Thoracic aorta (tissue), 2 donors: ENCODE measurements at regions not wholly inside any gene's neighbourhood (a gene's known extent, or its start where the extent isn't known, plus 50 kb on each side); places are given as distances from the start of the nearest gene placed in this dataset.
"Not testable (repeated sequence)": the region's sequence is repeated elsewhere in the genome, so short reads cannot be mapped to it uniquely, and the experiment has no call there.

Experiments
- ATAC-seq: fragments of 150-250 bp; one replicate; pipeline ENCODE4 v1.8.0; 2017; ENCODE audit warnings: low read depth; ENCODE audit not compliant: insufficient number of reproducible peaks, low FRiP score
- DNase-seq: peaks from one replicate; pipeline ENCODE4 v3.0.0-alpha.2; 2020; ENCODE audit warnings: low spot score
- H3K27ac ChIP-seq, 2 donors: fragments of 200-600 bp; sonication (generic); 1 replicate in 1 of 2; 2 replicates in 1 of 2; pipeline ENCODE4 v1.5.1; 2016; ENCODE audit warnings: mild to moderate bottlenecking in 2 of 2, moderate library complexity in 2 of 2
- H3K27me3 ChIP-seq: fragments of 200-600 bp; sonication (generic); replicated peaks from 2 replicates; pipeline ENCODE4 v1.6.0; 2016; ENCODE audit warnings: mild to moderate bottlenecking; ENCODE audit not compliant: insufficient read depth
- H3K36me3 ChIP-seq: fragments of 200-600 bp; sonication (generic); one replicate; pipeline ENCODE4 v1.5.1; 2016
- H3K4me1 ChIP-seq, 2 donors: fragments of 200-600 bp; sonication (generic); 1 replicate in 1 of 2; 2 replicates in 1 of 2; pipeline versions ENCODE4 v1.5.1 to v1.6.0; 2016; ENCODE audit warnings: low read depth in 2 of 2, mild to moderate bottlenecking in 1 of 2; ENCODE audit not compliant: control insufficient read depth in 1 of 2
- H3K4me3 ChIP-seq: fragments of 200-600 bp; sonication (generic); 2 replicates; pipeline ENCODE4 v1.5.1; 2016; ENCODE audit warnings: mild to moderate bottlenecking
- H3K9me3 ChIP-seq: fragments of 200-600 bp; sonication (generic); 2 replicates; pipeline ENCODE4 v1.5.1; 2016
- TF ChIP-seq, protein P1 (sequence below): fragments of 200-600 bp; sonication (generic); IDR thresholded peaks from one replicate; pipeline ENCODE4 v1.5.1; 2019; ENCODE audit warnings: antibody characterized with exemption

DNA sequence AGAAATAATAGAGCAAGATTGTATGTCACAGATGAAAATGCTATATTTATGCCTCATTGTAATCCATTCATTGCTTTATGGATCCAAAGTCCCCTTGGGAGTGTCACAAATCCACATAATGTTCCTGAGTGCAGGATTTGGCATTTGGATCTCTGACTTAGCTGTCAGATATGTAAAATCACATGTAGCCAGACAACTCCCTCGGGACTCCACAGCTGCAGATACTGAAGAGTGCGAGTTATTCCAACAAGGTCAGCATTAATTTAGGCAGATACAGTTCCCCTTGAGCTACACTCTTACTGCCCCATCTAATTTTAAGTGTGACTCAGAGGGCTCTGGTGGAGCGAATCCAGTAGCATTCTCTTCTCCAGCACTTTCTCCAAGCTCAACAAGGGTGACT is 433.2 kb downstream of the CD83 start:
- Histone ChIP-seq H3K27ac (no peak overlapping the region), H3K36me3 (no peaks in the 10 kb centered on the region), H3K4me3 (no peak overlapping the region), H3K27me3 (no peaks in the 10 kb centered on the region), H3K4me1 (peaks cover 0 to 12% of the 10 kb centered on the region in 2 donors), H3K9me3 (no peaks in the 10 kb centered on the region)
- DNase-seq = no peak
- TF ChIP-seq, protein P1, sequence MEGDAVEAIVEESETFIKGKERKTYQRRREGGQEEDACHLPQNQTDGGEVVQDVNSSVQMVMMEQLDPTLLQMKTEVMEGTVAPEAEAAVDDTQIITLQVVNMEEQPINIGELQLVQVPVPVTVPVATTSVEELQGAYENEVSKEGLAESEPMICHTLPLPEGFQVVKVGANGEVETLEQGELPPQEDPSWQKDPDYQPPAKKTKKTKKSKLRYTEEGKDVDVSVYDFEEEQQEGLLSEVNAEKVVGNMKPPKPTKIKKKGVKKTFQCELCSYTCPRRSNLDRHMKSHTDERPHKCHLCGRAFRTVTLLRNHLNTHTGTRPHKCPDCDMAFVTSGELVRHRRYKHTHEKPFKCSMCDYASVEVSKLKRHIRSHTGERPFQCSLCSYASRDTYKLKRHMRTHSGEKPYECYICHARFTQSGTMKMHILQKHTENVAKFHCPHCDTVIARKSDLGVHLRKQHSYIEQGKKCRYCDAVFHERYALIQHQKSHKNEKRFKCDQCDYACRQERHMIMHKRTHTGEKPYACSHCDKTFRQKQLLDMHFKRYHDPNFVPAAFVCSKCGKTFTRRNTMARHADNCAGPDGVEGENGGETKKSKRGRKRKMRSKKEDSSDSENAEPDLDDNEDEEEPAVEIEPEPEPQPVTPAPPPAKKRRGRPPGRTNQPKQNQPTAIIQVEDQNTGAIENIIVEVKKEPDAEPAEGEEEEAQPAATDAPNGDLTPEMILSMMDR = no peak
- peak; percentile 45 for ATAC-seq

DNA sequence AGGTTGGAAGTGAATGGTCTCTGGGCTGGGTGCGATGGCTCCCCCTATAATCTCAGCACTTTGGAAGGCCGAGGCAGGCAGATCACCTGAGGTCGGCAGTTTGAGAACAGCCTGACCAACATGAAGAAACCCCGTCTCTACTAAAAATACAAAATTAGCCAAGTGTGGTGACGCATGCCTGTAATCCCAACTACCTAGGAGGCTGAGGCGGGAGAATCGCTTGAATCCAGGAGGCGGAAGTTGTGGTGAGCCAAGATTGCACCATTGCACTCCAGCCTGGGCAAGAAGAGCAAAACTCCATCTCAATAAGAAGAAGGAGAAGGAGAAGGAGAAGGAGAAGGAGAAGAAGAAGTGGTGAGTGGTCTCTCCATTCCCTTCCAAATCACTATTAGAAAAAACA is 434.0 kb downstream of the CD83 start:
- not testable (repeated sequence) for H3K27ac ChIP-seq, DNase-seq

DNA sequence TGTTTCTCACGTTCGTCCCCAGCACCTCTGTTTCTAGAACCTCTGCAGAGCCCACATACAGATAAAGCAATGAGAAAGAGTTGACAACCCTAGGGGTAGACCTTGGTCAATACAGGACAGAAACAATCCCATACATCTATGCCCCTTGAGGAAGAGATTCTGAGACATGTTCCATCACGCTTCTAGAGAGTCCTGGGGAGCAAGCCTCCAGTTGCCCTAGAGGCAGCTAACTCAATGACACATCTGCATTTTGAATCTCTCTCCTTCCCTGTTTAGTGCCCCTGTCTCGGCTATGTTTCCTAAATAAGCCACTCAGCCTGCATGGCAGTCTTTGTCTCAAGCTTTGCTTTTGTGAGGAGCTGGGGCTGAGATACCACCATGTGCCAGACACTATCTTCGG is 435.3 kb downstream of the CD83 start:
- H3K4me3 ChIP-seq = no peak overlapping the region
- H3K27me3 ChIP-seq = no peaks in the 10 kb centered on the region
- ATAC-seq (no peak), DNase-seq (no peak)
- H3K4me1 ChIP-seq = peaks cover 0 to 12% of the 10 kb centered on the region in 2 donors
- no peak overlapping the region for H3K27ac ChIP-seq
- no peaks in the 10 kb centered on the region for H3K36me3 ChIP-seq
- H3K9me3 ChIP-seq = no peaks in the 10 kb centered on the region
- TF ChIP-seq, protein P1 = no peak

More for the DNA sequence above, 434.0 kb downstream of the CD83 start:
- not testable (repeated sequence) for H3K36me3 ChIP-seq, H3K4me3 ChIP-seq, ATAC-seq, H3K9me3 ChIP-seq, H3K27me3 ChIP-seq
- H3K4me1 ChIP-seq = peaks cover 0 to 12% of the 10 kb centered on the region in 2 donors

DNA sequence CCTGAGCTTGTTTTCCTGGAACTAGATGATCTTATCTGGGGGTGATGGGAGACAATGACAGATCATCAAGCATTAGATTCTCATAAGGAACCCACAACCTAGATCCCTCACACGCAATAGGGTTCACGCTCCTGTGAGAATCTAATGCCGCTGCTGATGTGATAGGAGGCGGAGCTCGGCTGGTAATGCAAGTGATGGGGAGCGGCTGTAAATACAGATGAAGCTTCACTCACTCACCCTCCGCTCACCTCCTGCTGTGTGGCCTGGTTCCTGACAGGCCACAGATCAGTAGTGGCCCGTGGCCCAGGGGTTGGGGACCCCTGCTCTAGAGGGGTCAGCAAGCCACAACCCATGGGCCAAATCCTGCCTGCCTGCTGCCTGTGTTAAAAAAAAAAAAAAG is 435.9 kb downstream of the CD83 start:
- no peak for ATAC-seq
- Histone ChIP-seq H3K36me3 (no peaks in the 10 kb centered on the region), H3K4me1 (peaks cover 0 to 12% of the 10 kb centered on the region in 2 donors), H3K27me3 (no peaks in the 10 kb centered on the region), H3K4me3 (no peak overlapping the region), H3K9me3 (no peaks in the 10 kb centered on the region), H3K27ac (no peak overlapping the region)
- TF ChIP-seq, protein P1 = no peak
- no peak for DNase-seq

DNA sequence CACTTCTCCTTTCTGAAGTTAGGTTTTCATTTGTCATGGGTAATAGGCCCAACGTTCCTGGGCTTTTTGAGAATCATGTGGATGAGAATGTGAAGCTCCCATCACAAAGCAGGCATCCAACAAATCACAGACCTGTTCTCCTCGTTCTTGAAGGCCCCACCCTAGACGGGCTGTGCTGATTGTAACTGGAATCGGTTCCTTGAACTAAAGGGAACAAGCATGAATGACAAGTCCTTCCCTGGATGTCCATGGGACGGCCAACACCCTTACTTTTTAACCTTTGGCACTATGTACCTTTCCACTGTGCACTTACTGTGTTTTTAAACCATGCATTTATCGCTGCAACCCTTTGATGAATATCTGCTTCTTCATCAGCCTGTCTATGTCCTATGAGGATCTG is 438.2 kb downstream of the CD83 start:
- ATAC-seq = no peak
- Histone ChIP-seq H3K4me1 (peaks cover 0 to 7% of the 10 kb centered on the region in 2 donors), H3K36me3 (no peaks in the 10 kb centered on the region), H3K27ac (no peak overlapping the region), H3K4me3 (no peak overlapping the region), H3K27me3 (no peaks in the 10 kb centered on the region), H3K9me3 (no peaks in the 10 kb centered on the region)
- DNase-seq = no peak
- TF ChIP-seq, protein P1 = no peak
